ENCODE measurements at regions not wholly inside any gene's neighbourhood (a gene's known extent, or its start where the extent isn't known, plus 50 kb on each side); places are given as distances from the start of the nearest gene placed in this dataset.

GRCh38 chr22:49462291-49462690 is 365.4 kb downstream of the BRD1 start:
- in situ Hi-C loops (cut with MboI; ENCODE audit: low sequenced_read_pairs): no loop called here
- Histone ChIP-seq H3K36me3 (ENCODE audit: control insufficient read depth, insufficient read depth, low read length) (no peaks in the 10 kb centered on the region), H4K8ac (ENCODE audit: low read depth in 2 of 2, low read length in 2 of 2) (no peak overlapping the region), H3K9ac (ENCODE audit: low read depth, low read length) (no peak overlapping the region), H3K27ac (ENCODE audit: insufficient read depth, low read length) (no peak overlapping the region), H2BK20ac (ENCODE audit: low read depth, low read length) (no peak overlapping the region), H4K91ac (ENCODE audit: insufficient read depth, low read depth, low read length) (no peak overlapping the region), H3K9me1 (ENCODE audit: insufficient read depth, low read length) (no peaks in the 10 kb centered on the region), H3K4me1 (ENCODE audit: control insufficient read depth, insufficient read depth, low read length) (no peaks in the 10 kb centered on the region), H3K9me3 (ENCODE audit: control insufficient read depth, insufficient read depth, low read length) (peaks cover 54% of the 10 kb centered on the region), H3K18ac (ENCODE audit: low read depth, low read length) (no peak overlapping the region), H3K4ac (ENCODE audit: low read depth, low read length) (no peak overlapping the region), H2BK5ac (ENCODE audit: low read depth, low read length, poor library complexity, severe bottlenecking) (no peak overlapping the region), H3K14ac (replicated peaks; ENCODE audit: low read depth, low read length) (no peak overlapping the region), H3K79me1 (ENCODE audit: low read depth in 1 of 2, low read length in 2 of 2) (no peaks in the 10 kb centered on the region), H2AK9ac (replicated peaks; ENCODE audit: low read depth, low read length, poor library complexity) (no peak overlapping the region), H2BK15ac (ENCODE audit: low read depth, low read length) (no peak overlapping the region), H3K4me3 (ENCODE audit: insufficient read depth, low read depth, low read length) (no peak overlapping the region), H4K5ac (ENCODE audit: low read depth, low read length) (no peak overlapping the region), H2AK5ac (ENCODE audit: low read depth, low read length) (no peak overlapping the region), H4K20me1 (ENCODE audit: insufficient read depth, low read length) (no peaks in the 10 kb centered on the region), H3K56ac (ENCODE audit: extremely low read depth, insufficient read depth, low read length) (no peak overlapping the region), H2BK120ac (ENCODE audit: low read depth, low read length) (no peak overlapping the region), H2AFZ (replicated peaks; ENCODE audit: low read length, poor library complexity) (no peak overlapping the region), H3K27me3 (ENCODE audit: control insufficient read depth, insufficient read depth, low read length) (no peaks in the 10 kb centered on the region), H3K4me2 (ENCODE audit: low read depth, low read length) (no peak overlapping the region), H3K23ac (ENCODE audit: low read depth, low read length) (no peak overlapping the region)
- TF ChIP-seq ELK1 (IDR thresholded peaks at IDR 0.05; ENCODE audit: borderline replicate concordance, low read depth, low read length) (no peak), BHLHE40 (IDR thresholded peaks at IDR 0.05; ENCODE audit: low read depth, low read length) (no peak), CHD1 (IDR thresholded peaks at IDR 0.05; ENCODE audit: low read depth, low read length) (no peak), MXI1 (IDR thresholded peaks at IDR 0.05; ENCODE audit: borderline replicate concordance, low read depth, low read length) (no peak), CTCF (conservative IDR thresholded peaks at IDR 0.05; ENCODE audit: low read depth, low read length) (no peak), POLR2A (IDR thresholded peaks at IDR 0.05; ENCODE audit: low read depth, low read length) (no peak), MAFK (IDR thresholded peaks at IDR 0.05; ENCODE audit: low read depth, low read length) (no peak), CEBPB (IDR thresholded peaks at IDR 0.05; ENCODE audit: low read depth, low read length) (no peak), RAD21 (IDR thresholded peaks at IDR 0.05; ENCODE audit: low read length) (no peak), SMC3 (IDR thresholded peaks at IDR 0.05; ENCODE audit: low read depth, low read length) (no peak), USF2 (IDR thresholded peaks at IDR 0.05; ENCODE audit: low read depth, low read length) (no peak), MAZ (IDR thresholded peaks at IDR 0.05; ENCODE audit: borderline replicate concordance, low read depth, low read length) (no peak), NFE2L2 (IDR thresholded peaks at IDR 0.05; ENCODE audit: low read depth, low read length) (no peak)
- POLR2A ChIA-PET (ENCODE audit: unreplicated experiment): no interaction called here
- ATAC-seq (ENCODE audit: low read depth): no peak
- CTCF ChIA-PET: no interaction called here
- no TSS peak for BruUV-seq (replicated peaks)
- intact Hi-C loops (cut with micrococcal nuclease): no loop called here
- 81% methylated on average over 4 of the region's 13 CpGs; no CpG with 5 or more reads in 1 of the 2 experiments for WGBS, 2 experiments (ENCODE audit: extremely low coverage in 2 of 2, insufficient read length in 1 of 2)
- dilution Hi-C loops (cut with HindIII; ENCODE audit: low sequenced_read_pairs, unreplicated experiment): no loop called here
- no peak for DNase-seq

All from IMR-90 (cell line).